ENCODE measurements at regions not wholly inside any gene's neighbourhood (a gene's known extent, or its start where the extent isn't known, plus 50 kb on each side); places are given as distances from the start of the nearest gene placed in this dataset.

DNA sequence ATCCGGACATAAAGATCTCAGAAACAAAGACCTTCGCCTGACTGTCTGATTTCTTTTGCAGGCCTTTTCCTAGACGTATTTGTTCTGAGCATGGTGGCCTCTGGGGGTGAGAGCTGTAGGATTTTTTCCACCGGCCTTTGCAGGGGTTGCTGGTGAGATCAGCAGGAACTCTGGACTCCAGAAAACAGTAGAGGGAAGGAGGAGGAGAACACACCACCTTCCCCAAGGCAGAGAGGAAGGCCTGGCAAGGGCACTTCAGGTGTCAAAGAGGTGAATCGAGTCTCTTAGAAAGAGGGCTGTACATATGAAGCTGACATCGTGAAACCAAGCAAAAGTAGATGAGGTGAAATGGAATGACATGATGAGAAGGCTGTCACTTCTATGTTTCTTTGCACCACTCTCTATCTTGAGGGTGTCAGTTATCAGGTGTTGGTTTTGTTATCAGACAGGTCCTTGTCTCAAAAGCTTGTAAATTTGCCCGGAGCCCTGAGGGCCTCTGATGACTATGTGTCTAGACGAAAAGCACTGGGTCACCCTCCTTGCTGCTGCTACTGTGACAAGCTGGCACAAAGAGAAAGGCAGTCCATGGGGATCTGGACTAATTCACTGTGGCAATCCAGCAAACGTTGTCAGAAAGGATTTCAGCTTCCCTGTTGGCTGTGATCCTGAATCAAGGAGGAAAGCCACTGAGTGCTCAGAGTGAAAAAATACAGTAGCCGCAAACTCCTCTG lies 91.3 kb upstream of the MAP3K7 start:
- TF ChIP-seq, protein P1, sequence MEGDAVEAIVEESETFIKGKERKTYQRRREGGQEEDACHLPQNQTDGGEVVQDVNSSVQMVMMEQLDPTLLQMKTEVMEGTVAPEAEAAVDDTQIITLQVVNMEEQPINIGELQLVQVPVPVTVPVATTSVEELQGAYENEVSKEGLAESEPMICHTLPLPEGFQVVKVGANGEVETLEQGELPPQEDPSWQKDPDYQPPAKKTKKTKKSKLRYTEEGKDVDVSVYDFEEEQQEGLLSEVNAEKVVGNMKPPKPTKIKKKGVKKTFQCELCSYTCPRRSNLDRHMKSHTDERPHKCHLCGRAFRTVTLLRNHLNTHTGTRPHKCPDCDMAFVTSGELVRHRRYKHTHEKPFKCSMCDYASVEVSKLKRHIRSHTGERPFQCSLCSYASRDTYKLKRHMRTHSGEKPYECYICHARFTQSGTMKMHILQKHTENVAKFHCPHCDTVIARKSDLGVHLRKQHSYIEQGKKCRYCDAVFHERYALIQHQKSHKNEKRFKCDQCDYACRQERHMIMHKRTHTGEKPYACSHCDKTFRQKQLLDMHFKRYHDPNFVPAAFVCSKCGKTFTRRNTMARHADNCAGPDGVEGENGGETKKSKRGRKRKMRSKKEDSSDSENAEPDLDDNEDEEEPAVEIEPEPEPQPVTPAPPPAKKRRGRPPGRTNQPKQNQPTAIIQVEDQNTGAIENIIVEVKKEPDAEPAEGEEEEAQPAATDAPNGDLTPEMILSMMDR (IDR thresholded peaks at IDR 0.05; ENCODE audit: low read length) = no peak
- TF ChIP-seq EZH2phosphoT487 (IDR thresholded peaks at IDR 0.05; ENCODE audit: low read length) (no peak), EZH2 (optimal IDR thresholded peaks at IDR 0.05; ENCODE audit: low read depth, low read length) (no peak)

Measured in MM.1S (cell line).